ENCODE measurements at regions not wholly inside any gene's neighbourhood (a gene's known extent, or its start where the extent isn't known, plus 50 kb on each side); places are given as distances from the start of the nearest gene placed in this dataset.

GRCh38 chr20:60627751-60628565 lies 624.1 kb upstream of the CDH4 start:
- TF ChIP-seq CTCF (IDR thresholded peaks at IDR 0.05) (no peak), TCF7L2 (IDR thresholded peaks at IDR 0.05; ENCODE audit: low read depth, low read length) (no peak)

All from Panc1 (cell line).